Sigmoid colon (tissue), 6 donors: ENCODE measurements at regions not wholly inside any gene's neighbourhood (a gene's known extent, or its start where the extent isn't known, plus 50 kb on each side); places are given as distances from the start of the nearest gene placed in this dataset.

Experiments
- DNase-seq: peaks from one replicate; pipeline ENCODE4 v3.0.0-alpha.2; 2019
- H3K27ac ChIP-seq, 4 donors: fragments of 200-600 bp; sonication (generic); one replicate each; pipeline ENCODE4 v1.5.1; 2016 to 2019; ENCODE audit warnings: mild to moderate bottlenecking in 1 of 4
- H3K27me3 ChIP-seq, 3 donors: fragments of 200-600 bp; sonication (generic); one replicate each; pipeline ENCODE4 v1.5.1; 2019; ENCODE audit warnings: mild to moderate bottlenecking in 1 of 3
- H3K36me3 ChIP-seq, 4 donors: fragments of 200-600 bp; sonication (generic); one replicate each; pipeline ENCODE4 v1.5.1; 2016 to 2019
- H3K4me1 ChIP-seq, 4 donors: fragments of 200-600 bp; sonication (generic); one replicate each; pipeline ENCODE4 v1.5.1; 2017 to 2019
- H3K4me3 ChIP-seq, 4 donors: fragments of 200-600 bp; sonication (generic); one replicate each; pipeline ENCODE4 v1.5.1; 2017 to 2019; ENCODE audit warnings: mild to moderate bottlenecking in 2 of 4, moderate library complexity in 1 of 4
- H3K9me3 ChIP-seq, 4 donors: fragments of 200-600 bp in 3 of 4; sonication (generic) in 3 of 4; one replicate each; pipeline versions ENCODE4 v1.5.1 to v1.6.1; 2013 to 2019
- EP300 ChIP-seq, 4 donors: sonication (generic); formaldehyde crosslinking; IDR thresholded peaks; one replicate each; pipeline ENCODE4 v1.6.1; 2017; ENCODE audit warnings: antibody characterized with exemption in 4 of 4
- POLR2A ChIP-seq, 2 donors: fragments of 450-650 bp; IDR thresholded peaks; one replicate each; pipeline ENCODE4 v1.6.1; 2016; ENCODE audit warnings: antibody characterized with exemption in 2 of 2, mild to moderate bottlenecking in 2 of 2, moderate library complexity in 2 of 2
- POLR2AphosphoS5 ChIP-seq, 4 donors: sonication (generic); formaldehyde crosslinking; IDR thresholded peaks; one replicate each; pipeline ENCODE4 v1.6.1; 2017; ENCODE audit warnings: antibody characterized with exemption in 4 of 4
- WGBS, 2 donors: extraction: QIAGEN DNeasy Blood & Tissue Kit; methylation state at CpG; one replicate each; pipeline ENCODE4 v1.1.7; 2013; 5-methylcytosine and 5-hydroxymethylcytosine counted together
- intact Hi-C: fragments of 100-400 bp; cut with DNase I; formaldehyde crosslinking; loops from one replicate; pipeline ENCODE4 v1.15.1; 2023
- TF ChIP-seq, protein P1 (sequence below), 4 experiments: fragments of 450-650 bp in 3 of 4; fragments of 200-600 bp in 1 of 4; IDR thresholded peaks; one replicate each; pipeline ENCODE4 v1.5.1; 2016 to 2019; ENCODE audit warnings: antibody characterized with exemption in 4 of 4, mild to moderate bottlenecking in 3 of 4, moderate library complexity in 2 of 4
- donor health status: healthy with polysubstance abuse.
- donor health status: healthy.

DNA sequence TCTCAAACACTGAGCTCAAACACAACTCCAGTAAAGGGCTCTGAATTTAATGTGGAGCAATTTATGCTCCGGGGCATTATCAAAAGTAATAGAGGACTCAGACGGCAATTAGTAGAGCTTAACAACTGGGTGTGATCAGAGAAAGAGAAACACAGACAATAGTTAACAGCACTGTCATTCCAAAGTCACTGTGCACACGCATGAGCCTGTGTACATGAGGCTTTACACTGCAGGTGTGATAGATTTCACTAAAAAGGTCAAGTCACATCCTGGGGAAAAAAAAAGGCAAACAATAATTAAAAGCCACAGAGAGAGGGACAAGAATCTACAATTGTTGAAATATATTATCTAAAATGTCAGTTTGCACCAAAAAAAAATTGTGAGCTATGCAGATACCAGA, 956.5 kb downstream of the CDH18 start:
- Histone ChIP-seq H3K27me3 (no peaks in the 10 kb centered on the region), H3K4me3 (no peak overlapping the region), H3K4me1 (no peaks in the 10 kb centered on the region), H3K36me3 (no peaks in the 10 kb centered on the region), H3K27ac (no peak overlapping the region), H3K9me3 (no peaks in the 10 kb centered on the region)
- 11 to 50% methylated on average over 3 of the region's 3 CpGs for WGBS, 2 donors
- no peak for DNase-seq
- TF ChIP-seq EP300 (IDR thresholded peaks at IDR 0.05) (no peak), POLR2AphosphoS5 (IDR thresholded peaks at IDR 0.05) (no peak), POLR2A (IDR thresholded peaks at IDR 0.05) (no peak)
- TF ChIP-seq, protein P1, sequence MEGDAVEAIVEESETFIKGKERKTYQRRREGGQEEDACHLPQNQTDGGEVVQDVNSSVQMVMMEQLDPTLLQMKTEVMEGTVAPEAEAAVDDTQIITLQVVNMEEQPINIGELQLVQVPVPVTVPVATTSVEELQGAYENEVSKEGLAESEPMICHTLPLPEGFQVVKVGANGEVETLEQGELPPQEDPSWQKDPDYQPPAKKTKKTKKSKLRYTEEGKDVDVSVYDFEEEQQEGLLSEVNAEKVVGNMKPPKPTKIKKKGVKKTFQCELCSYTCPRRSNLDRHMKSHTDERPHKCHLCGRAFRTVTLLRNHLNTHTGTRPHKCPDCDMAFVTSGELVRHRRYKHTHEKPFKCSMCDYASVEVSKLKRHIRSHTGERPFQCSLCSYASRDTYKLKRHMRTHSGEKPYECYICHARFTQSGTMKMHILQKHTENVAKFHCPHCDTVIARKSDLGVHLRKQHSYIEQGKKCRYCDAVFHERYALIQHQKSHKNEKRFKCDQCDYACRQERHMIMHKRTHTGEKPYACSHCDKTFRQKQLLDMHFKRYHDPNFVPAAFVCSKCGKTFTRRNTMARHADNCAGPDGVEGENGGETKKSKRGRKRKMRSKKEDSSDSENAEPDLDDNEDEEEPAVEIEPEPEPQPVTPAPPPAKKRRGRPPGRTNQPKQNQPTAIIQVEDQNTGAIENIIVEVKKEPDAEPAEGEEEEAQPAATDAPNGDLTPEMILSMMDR (IDR thresholded peaks at IDR 0.05), result no peak
- intact Hi-C loops, result no loop called here

DNA sequence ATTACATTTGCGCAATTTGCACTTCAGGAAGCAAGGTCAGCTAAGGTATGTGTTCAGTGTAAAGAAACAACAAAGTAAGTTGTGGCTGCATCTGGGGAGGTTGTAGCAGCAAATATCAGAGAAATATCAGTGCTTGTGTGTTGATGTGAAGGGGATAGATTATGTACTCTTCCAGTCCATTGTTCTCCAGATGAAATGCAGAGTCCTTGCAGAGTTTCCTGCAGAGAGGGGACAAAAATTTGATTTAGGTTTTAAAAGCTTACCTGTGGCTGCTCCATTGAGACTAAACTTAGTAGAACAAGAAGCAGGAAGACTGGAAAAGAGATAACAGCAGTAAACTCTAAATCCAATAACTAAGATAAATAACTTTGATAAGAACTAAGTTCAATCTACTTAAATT, 952.2 kb downstream of the CDH18 start:
- no peaks in the 10 kb centered on the region for H3K4me1 ChIP-seq
- no peak overlapping the region for H3K4me3 ChIP-seq
- TF ChIP-seq POLR2AphosphoS5 (IDR thresholded peaks at IDR 0.05), result no peak
- TF ChIP-seq, protein P1 (IDR thresholded peaks at IDR 0.05), result no peak
- TF ChIP-seq POLR2A (IDR thresholded peaks at IDR 0.05), result no peak
- no peak for TF ChIP-seq EP300 (IDR thresholded peaks at IDR 0.05)
- no peaks in the 10 kb centered on the region for H3K27me3 ChIP-seq
- WGBS, 2 donors, result 0 to 52% methylated on average over 1 of the region's 1 CpG
- no peaks in the 10 kb centered on the region for H3K36me3 ChIP-seq
- H3K9me3 ChIP-seq, result no peaks in the 10 kb centered on the region
- H3K27ac ChIP-seq, result no peak overlapping the region
- intact Hi-C loops, result no loop called here
- no peak for DNase-seq

DNA sequence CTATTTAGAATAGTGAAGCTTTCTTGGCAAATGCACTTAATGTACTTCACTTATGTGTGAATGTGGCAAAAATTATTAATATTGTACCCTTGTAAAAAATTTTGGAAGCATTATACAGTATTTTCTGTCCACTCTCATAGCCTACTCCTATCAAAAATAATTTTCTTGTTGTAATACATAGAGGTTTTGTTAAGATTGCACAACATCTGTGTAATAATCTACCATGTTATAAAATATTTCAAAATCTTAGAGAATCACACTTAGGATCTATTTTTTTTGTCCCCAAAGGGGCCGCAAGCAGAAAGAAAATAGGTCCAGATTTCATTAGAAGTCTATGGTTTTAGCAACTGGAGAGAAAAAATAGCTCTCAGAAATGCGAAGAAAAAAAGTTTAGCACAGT, 945.9 kb downstream of the CDH18 start:
- 89 to 92% methylated on average over 2 of the region's 2 CpGs for WGBS, 2 donors
- H3K4me3 ChIP-seq, result no peak overlapping the region
- no peak overlapping the region for H3K27ac ChIP-seq
- H3K27me3 ChIP-seq, result no peaks in the 10 kb centered on the region
- DNase-seq, result no peak
- no peaks in the 10 kb centered on the region for H3K4me1 ChIP-seq
- no peaks in the 10 kb centered on the region for H3K9me3 ChIP-seq
- TF ChIP-seq POLR2A (IDR thresholded peaks at IDR 0.05) (no peak), POLR2AphosphoS5 (IDR thresholded peaks at IDR 0.05) (no peak), EP300 (IDR thresholded peaks at IDR 0.05) (no peak)
- TF ChIP-seq, protein P1 (IDR thresholded peaks at IDR 0.05), result no peak
- no peaks in the 10 kb centered on the region for H3K36me3 ChIP-seq
- intact Hi-C loops, result no loop called here

DNA sequence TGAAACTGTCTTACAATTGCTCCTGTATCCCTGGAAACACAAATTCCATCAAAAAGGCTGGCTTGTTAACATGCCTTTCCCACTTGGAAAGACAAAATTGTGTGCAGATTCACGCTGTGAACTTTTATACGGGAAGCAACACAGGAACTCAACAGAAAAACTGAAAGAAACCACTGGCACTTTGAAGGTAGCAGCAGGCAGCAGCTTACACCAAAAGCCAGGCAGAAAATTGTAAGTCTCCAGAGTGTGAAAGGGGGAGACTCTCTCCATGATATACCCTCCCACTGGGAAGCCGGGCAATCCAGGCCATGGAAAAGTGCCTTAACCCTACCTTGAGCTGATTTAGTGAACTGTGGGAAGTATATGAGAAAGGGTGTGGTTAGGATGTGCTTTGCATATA, 943.7 kb downstream of the CDH18 start:
- 53 to 64% methylated on average over 3 of the region's 3 CpGs for whole genome bisulfite sequencing, 2 donors

More for the DNA sequence above, 943.7 kb downstream of the CDH18 start:
- TF ChIP-seq POLR2AphosphoS5 (IDR thresholded peaks at IDR 0.05) (no peak), EP300 (IDR thresholded peaks at IDR 0.05) (no peak), POLR2A (IDR thresholded peaks at IDR 0.05) (no peak)
- TF ChIP-seq, protein P1 (IDR thresholded peaks at IDR 0.05), result no peak
- Histone ChIP-seq H3K9me3 (no peaks in the 10 kb centered on the region), H3K4me3 (no peak overlapping the region), H3K36me3 (no peaks in the 10 kb centered on the region), H3K27me3 (no peaks in the 10 kb centered on the region), H3K27ac (no peak overlapping the region), H3K4me1 (no peaks in the 10 kb centered on the region)
- no peak for DNase-seq
- intact Hi-C loops, result no loop called here
